ENCODE measurements at regions not wholly inside any gene's neighbourhood (a gene's known extent, or its start where the extent isn't known, plus 50 kb on each side); places are given as distances from the start of the nearest gene placed in this dataset.
"Not testable (repeated sequence)": the region's sequence is repeated elsewhere in the genome, so short reads cannot be mapped to it uniquely, and the experiment has no call there.

- DNase-seq (ENCODE audit: low read depth), result no peak
Observed at GRCh38 chr6:157727629-157728182, 95.3 kb upstream of the SNX9 start.

- no peak for DNase-seq (ENCODE audit: low read depth)
Observed at GRCh38 chr6:157728183-157728881, 94.7 kb upstream of the SNX9 start.

GRCh38 chr6:157731221-157731620, 91.8 kb upstream of the SNX9 start:
- DNase-seq (ENCODE audit: low read depth), result no peak

GRCh38 chr6:157732007-157732406, 91.0 kb upstream of the SNX9 start:
- DNase-seq (ENCODE audit: low read depth), result no peak

GRCh38 chr6:157732416-157733161, 90.5 kb upstream of the SNX9 start:
- no peak for DNase-seq (ENCODE audit: low read depth)

GRCh38 chr6:157736555-157736954, 86.5 kb upstream of the SNX9 start:
- DNase-seq (ENCODE audit: low read depth), result not testable (repeated sequence)

- no peak for DNase-seq (ENCODE audit: low read depth)
Observed at GRCh38 chr6:157741321-157741947, 81.6 kb upstream of the SNX9 start.

GRCh38 chr6:157741948-157742556, 81.0 kb upstream of the SNX9 start:
- DNase-seq (ENCODE audit: low read depth), result no peak

- no peak for DNase-seq (ENCODE audit: low read depth)
Observed at GRCh38 chr6:157744102-157744601, 78.9 kb upstream of the SNX9 start.

- no peak for DNase-seq (ENCODE audit: low read depth)
Observed at GRCh38 chr6:157746897-157747296, 76.1 kb upstream of the SNX9 start.

- no peak for DNase-seq (ENCODE audit: low read depth)
Observed at GRCh38 chr6:157747370-157747769, 75.7 kb upstream of the SNX9 start.

GRCh38 chr6:157748839-157749571, 74.0 kb upstream of the SNX9 start:
- no peak for DNase-seq (ENCODE audit: low read depth)

- not testable (repeated sequence) for DNase-seq (ENCODE audit: low read depth)
Observed at GRCh38 chr6:157750973-157751372, 72.1 kb upstream of the SNX9 start.

- no peak for DNase-seq (ENCODE audit: low read depth)
Observed at GRCh38 chr6:157751547-157752200, 71.4 kb upstream of the SNX9 start.

- DNase-seq (ENCODE audit: low read depth), result not testable (repeated sequence)
Observed at GRCh38 chr6:157752879-157753278, 70.2 kb upstream of the SNX9 start.

GRCh38 chr6:157753291-157753690, 69.8 kb upstream of the SNX9 start:
- DNase-seq (ENCODE audit: low read depth), result no peak

- not testable (repeated sequence) for DNase-seq (ENCODE audit: low read depth)
Observed at GRCh38 chr6:157753801-157754200, 69.2 kb upstream of the SNX9 start.

GRCh38 chr6:157754351-157754750, 68.7 kb upstream of the SNX9 start:
- DNase-seq (ENCODE audit: low read depth), result no peak

- DNase-seq (ENCODE audit: low read depth), result no peak
Observed at GRCh38 chr6:157755032-157755745, 67.9 kb upstream of the SNX9 start.

GRCh38 chr6:157755746-157756411, 67.2 kb upstream of the SNX9 start:
- peak; percentile 26 for DNase-seq (ENCODE audit: low read depth)

Data from stimulated activated CD8-positive, alpha-beta memory T cell treated with anti-CD3 and anti-CD28 coated beads, Interleukin-12 subunit alpha, Interleukin-12 subunit beta, amount 100 ng/mL, for 1 hour (primary cell).